Activated T-helper 2 cell treated with anti-CD3 and anti-CD28 coated beads, Interferon-gamma antibody, Interleukin-2, Interleukin-4, amounts not matched to agents 10 μg/mL and 5 μg/mL and 100 μg/mL, durations not matched to agents 14 hours and 24 hours and 36 hours (primary cell): ENCODE measurements at regions not wholly inside any gene's neighbourhood (a gene's known extent, or its start where the extent isn't known, plus 50 kb on each side); places are given as distances from the start of the nearest gene placed in this dataset.

Source experiments
- DNase-seq: peaks from one replicate; pipeline ENCODE4 v3.0.0; 2021; ENCODE audit warnings: low spot score
- H3K27ac Mint-ChIP-seq: one replicate; pipeline ENCODE4 v1.8.0; 2021; ENCODE audit warnings: mixed read lengths
- H3K27me3 Mint-ChIP-seq: one replicate; pipeline ENCODE4 v1.8.0; 2021; ENCODE audit warnings: low read depth, mixed read lengths
- H3K36me3 Mint-ChIP-seq: one replicate; pipeline ENCODE4 v1.8.0; 2021; ENCODE audit warnings: low read depth, mixed read lengths
- H3K4me1 Mint-ChIP-seq: one replicate; pipeline ENCODE4 v1.8.0; 2021; ENCODE audit warnings: low read depth, mixed read lengths
- H3K4me3 Mint-ChIP-seq: one replicate; pipeline ENCODE4 v1.8.0; 2021; ENCODE audit warnings: low read depth, mild to moderate bottlenecking, moderate library complexity, mixed read lengths
- H3K9me3 Mint-ChIP-seq: one replicate; pipeline ENCODE4 v1.8.0; 2021; ENCODE audit warnings: mixed read lengths
- intact Hi-C: fragments of 100-400 bp; cut with micrococcal nuclease; formaldehyde crosslinking; loops from one replicate; pipeline ENCODE4 v1.15.1; 2023

GRCh38 chr17:69605571-69605970, 191.1 kb downstream of the MAP2K6 start:
- H3K4me1 Mint-ChIP-seq, result peaks cover 33% of the 10 kb centered on the region
- no peaks in the 10 kb centered on the region for H3K36me3 Mint-ChIP-seq
- intact Hi-C loops, result loop anchor here (10.0 kb wide), 1 partner anchor 949 kb away; no protein-coding TSS in a partner anchor
- no peak overlapping the region for H3K4me3 Mint-ChIP-seq
- no peaks in the 10 kb centered on the region for H3K27me3 Mint-ChIP-seq
- no peak for DNase-seq
- peak overlapping the region; percentile 3 for H3K27ac Mint-ChIP-seq
- H3K9me3 Mint-ChIP-seq, result no peaks in the 10 kb centered on the region

GRCh38 chr17:69606142-69606800, 191.8 kb downstream of the MAP2K6 start:
- H3K9me3 Mint-ChIP-seq, result peaks cover 2% of the 10 kb centered on the region
- intact Hi-C loops, result loop anchor here (2.0 to 10.0 kb wide), 2 partner anchors 539 to 949 kb away; no protein-coding TSS in a partner anchor

DNA sequence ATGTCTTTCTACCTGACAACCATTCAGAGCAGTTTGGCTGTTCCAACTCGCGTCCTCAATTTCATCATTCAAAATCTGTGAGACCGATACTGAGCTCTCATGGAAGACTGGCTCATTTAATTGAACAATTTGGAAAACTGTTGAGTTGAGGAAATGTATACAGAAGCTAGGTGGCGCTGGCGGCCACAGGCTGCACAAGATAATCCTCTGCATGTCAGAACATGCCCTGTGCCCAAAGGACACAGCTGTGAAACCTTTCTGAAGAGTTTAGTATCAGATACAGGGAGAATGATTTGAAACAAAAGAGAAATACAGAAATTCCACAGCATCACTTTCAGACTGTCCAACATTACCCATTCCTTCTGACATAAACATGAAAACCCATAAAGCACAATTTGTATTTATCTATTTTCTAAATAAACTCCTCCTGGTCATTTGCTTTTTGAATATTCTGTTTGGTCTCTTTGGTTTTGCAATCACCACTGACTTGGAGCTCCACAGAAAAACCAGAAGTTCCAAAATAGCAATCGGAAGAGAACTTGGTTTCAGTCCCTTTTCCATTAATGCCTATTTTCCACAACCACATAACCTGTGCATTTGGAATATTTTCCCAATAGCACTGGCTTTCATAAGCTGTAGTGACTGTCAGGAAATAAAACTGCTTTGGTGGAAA, 192.8 kb downstream of the MAP2K6 start:
- H3K4me3 Mint-ChIP-seq, result no peak overlapping the region
- peak overlapping the region; percentile 23 for H3K27ac Mint-ChIP-seq
- intact Hi-C loops, result loop anchor here (2.0 to 10.0 kb wide), 2 partner anchors 538 to 948 kb away; no protein-coding TSS in a partner anchor
- no peaks in the 10 kb centered on the region for H3K27me3 Mint-ChIP-seq
- peak; percentile 26 for DNase-seq
- H3K36me3 Mint-ChIP-seq, result no peaks in the 10 kb centered on the region
- peaks cover 6% of the 10 kb centered on the region for H3K9me3 Mint-ChIP-seq
- H3K4me1 Mint-ChIP-seq, result peaks cover 32% of the 10 kb centered on the region

More at GRCh38 chr17:69606142-69606800, 191.8 kb downstream of the MAP2K6 start:
- no peaks in the 10 kb centered on the region for H3K36me3 Mint-ChIP-seq
- H3K4me3 Mint-ChIP-seq, result no peak overlapping the region
- H3K4me1 Mint-ChIP-seq, result peaks cover 33% of the 10 kb centered on the region
- no peaks in the 10 kb centered on the region for H3K27me3 Mint-ChIP-seq
- no peak for DNase-seq
- H3K27ac Mint-ChIP-seq, result peak overlapping the region; percentile 3

- Mint-ChIP-seq H3K9me3 (peaks cover 6% of the 10 kb centered on the region), H3K36me3 (no peaks in the 10 kb centered on the region), H3K27me3 (no peaks in the 10 kb centered on the region), H3K4me1 (peaks cover 24% of the 10 kb centered on the region), H3K27ac (no peak overlapping the region), H3K4me3 (no peak overlapping the region)
- intact Hi-C loops, result loop anchor here (10.0 kb wide), 1 partner anchor 947 kb away; no protein-coding TSS in a partner anchor
- DNase-seq, result no peak
Observed at GRCh38 chr17:69608141-69608540, 193.6 kb downstream of the MAP2K6 start.

- no peaks in the 10 kb centered on the region for H3K27me3 Mint-ChIP-seq
- H3K4me1 Mint-ChIP-seq, result peaks cover 22% of the 10 kb centered on the region
- no peak overlapping the region for H3K27ac Mint-ChIP-seq
- DNase-seq, result no peak
- H3K9me3 Mint-ChIP-seq, result peaks cover 6% of the 10 kb centered on the region
- H3K36me3 Mint-ChIP-seq, result no peaks in the 10 kb centered on the region
- intact Hi-C loops, result loop anchor here (10.0 kb wide), 1 partner anchor 946 kb away; no protein-coding TSS in a partner anchor
- H3K4me3 Mint-ChIP-seq, result no peak overlapping the region
Observed at GRCh38 chr17:69608808-69609472, 194.4 kb downstream of the MAP2K6 start.

DNA sequence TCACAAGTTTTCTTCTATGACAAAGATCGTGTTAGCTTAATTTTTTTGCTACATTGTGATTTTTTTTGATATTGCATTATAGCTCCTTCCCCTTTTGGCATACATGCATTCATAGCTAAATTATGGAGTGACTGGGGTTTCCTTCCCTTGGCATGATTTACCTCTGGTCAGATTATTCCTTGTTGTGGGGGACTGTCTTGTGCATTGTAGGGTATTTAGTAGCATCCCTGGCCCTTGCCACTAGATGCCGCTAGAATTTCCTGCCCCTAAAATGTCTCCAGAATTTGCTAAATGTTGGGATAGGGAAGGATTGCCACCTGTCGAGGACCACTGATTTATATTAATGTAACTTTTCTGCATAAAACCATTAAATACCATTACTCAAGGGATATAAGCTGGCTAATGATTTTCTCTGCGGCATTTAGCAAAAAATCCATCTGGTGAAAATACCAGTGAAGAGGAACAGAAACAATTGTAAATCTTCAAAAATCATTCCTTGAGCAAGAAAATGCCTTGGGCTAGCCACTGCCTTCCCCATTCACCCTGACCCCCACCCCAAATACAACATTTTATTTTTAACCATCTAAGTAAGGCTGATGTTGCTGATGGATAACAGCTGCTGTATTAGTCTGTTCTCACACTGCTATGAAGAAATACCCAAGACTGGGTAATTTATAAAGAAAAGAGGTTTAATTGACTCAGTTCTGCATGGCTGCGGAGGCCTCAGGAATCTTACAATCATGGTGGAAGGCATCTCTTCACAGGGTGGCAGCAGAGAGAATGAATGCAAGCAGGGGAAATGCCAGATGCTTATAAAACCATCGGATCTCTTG, 195.2 kb downstream of the MAP2K6 start:
- no peak for DNase-seq
- Mint-ChIP-seq H3K27ac (no peak overlapping the region), H3K4me1 (peaks cover 22% of the 10 kb centered on the region), H3K9me3 (peaks cover 6% of the 10 kb centered on the region), H3K27me3 (no peaks in the 10 kb centered on the region), H3K36me3 (no peaks in the 10 kb centered on the region), H3K4me3 (no peak overlapping the region)
- intact Hi-C loops, result loop anchor here (10.0 kb wide), 1 partner anchor 945 kb away; no protein-coding TSS in a partner anchor

DNA sequence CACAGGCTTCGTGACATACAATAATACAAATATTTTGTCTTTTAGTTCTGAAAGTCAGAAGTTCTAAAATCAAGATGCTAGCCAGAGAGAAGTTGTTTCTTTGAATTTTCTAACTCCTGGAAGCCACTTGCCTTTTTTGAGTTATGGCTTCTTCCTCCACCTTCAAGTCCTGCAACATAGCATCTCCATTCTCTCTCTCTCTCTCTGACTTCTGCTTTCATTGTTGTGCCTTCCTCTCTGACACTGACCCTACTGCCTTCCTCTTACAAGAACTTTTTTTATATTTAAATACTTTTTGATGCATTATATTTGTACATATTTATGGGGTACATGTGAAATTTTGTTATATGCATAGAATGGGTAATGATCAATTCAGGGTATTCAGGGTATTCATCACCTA, 205.9 kb downstream of the MAP2K6 start:
- no peak for DNase-seq

GRCh38 chr17:69625474-69625873, 211.0 kb downstream of the MAP2K6 start:
- H3K4me1 Mint-ChIP-seq, result no peaks in the 10 kb centered on the region
- H3K27ac Mint-ChIP-seq, result no peak overlapping the region
- H3K27me3 Mint-ChIP-seq, result no peaks in the 10 kb centered on the region
- intact Hi-C loops, result no loop called here
- DNase-seq, result no peak
- no peak overlapping the region for H3K4me3 Mint-ChIP-seq
- no peaks in the 10 kb centered on the region for H3K36me3 Mint-ChIP-seq
- no peaks in the 10 kb centered on the region for H3K9me3 Mint-ChIP-seq

More for the DNA sequence above, 205.9 kb downstream of the MAP2K6 start:
- Mint-ChIP-seq H3K9me3 (no peaks in the 10 kb centered on the region), H3K27me3 (no peaks in the 10 kb centered on the region), H3K4me3 (no peak overlapping the region), H3K4me1 (no peaks in the 10 kb centered on the region), H3K27ac (no peak overlapping the region), H3K36me3 (no peaks in the 10 kb centered on the region)
- intact Hi-C loops, result no loop called here

- intact Hi-C loops, result no loop called here
- Mint-ChIP-seq H3K36me3 (no peaks in the 10 kb centered on the region), H3K4me1 (no peaks in the 10 kb centered on the region), H3K27me3 (no peaks in the 10 kb centered on the region), H3K9me3 (peaks cover 4% of the 10 kb centered on the region), H3K27ac (no peak overlapping the region), H3K4me3 (no peak overlapping the region)
- no peak for DNase-seq
Observed at GRCh38 chr17:69630056-69630635, 215.6 kb downstream of the MAP2K6 start.

DNA sequence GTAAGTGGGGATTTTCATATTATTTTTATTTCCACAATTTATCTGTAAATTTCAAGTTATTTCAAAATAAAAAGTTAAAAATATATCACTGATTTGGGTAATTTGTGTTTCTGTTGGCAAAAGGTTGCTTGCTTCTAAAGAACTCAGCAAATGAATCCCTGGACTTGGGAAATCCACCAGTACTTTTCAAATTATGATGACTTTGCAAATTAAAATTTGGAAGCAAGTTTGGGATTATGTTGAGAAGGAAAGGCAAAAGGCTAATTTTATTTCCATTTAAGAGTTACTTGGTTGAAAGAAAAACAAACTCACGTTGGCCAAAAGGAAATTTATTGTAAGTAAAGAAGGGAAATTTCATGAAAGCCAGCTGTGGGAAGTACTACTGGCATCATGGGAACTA, 220.3 kb downstream of the MAP2K6 start:
- intact Hi-C loops, result no loop called here
- no peak overlapping the region for H3K4me3 Mint-ChIP-seq
- no peak for DNase-seq
- no peaks in the 10 kb centered on the region for H3K36me3 Mint-ChIP-seq
- no peaks in the 10 kb centered on the region for H3K4me1 Mint-ChIP-seq
- H3K27me3 Mint-ChIP-seq, result no peaks in the 10 kb centered on the region
- no peak overlapping the region for H3K27ac Mint-ChIP-seq
- H3K9me3 Mint-ChIP-seq, result peaks cover 4% of the 10 kb centered on the region

DNA sequence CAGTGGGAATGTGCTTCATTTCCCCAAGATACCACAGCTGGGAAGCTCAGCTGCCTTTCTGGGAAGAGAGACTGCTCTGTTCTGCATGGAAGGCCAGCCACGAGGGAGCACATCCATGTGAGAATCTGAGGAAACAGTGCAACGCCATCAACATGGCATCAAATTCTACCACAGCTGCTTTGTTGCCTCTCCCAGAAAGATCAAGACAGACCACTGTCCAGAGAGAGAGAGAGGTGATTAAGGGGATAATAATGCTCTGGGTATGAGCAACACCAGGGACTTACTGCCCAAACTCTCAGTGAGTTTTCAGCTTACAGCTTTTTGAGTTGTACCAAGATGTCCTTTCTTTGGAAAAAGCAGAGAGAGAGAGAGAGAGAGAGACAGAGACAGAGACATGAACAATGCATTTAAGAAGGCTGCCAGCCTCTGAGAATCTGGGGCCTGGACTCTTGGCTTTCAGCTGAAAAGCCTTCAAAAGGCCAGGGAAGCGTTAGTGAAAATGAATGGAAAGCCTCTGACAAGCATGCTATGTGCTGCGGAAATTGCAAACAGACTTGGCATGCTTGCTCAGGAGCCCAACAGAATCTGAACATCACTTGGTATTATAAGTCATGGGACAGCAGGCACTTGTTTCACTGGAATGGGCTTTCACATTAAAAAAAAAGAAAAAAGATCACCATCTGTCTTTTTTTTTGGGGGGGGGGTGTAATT, 223.1 kb downstream of the MAP2K6 start:
- no peaks in the 10 kb centered on the region for H3K36me3 Mint-ChIP-seq
- H3K27me3 Mint-ChIP-seq, result no peaks in the 10 kb centered on the region
- intact Hi-C loops, result no loop called here
- H3K4me3 Mint-ChIP-seq, result no peak overlapping the region
- DNase-seq, result no peak
- H3K4me1 Mint-ChIP-seq, result no peaks in the 10 kb centered on the region
- H3K27ac Mint-ChIP-seq, result no peak overlapping the region
- no peaks in the 10 kb centered on the region for H3K9me3 Mint-ChIP-seq
